ENCODE measurements at regions not wholly inside any gene's neighbourhood (a gene's known extent, or its start where the extent isn't known, plus 50 kb on each side); places are given as distances from the start of the nearest gene placed in this dataset.

DNA sequence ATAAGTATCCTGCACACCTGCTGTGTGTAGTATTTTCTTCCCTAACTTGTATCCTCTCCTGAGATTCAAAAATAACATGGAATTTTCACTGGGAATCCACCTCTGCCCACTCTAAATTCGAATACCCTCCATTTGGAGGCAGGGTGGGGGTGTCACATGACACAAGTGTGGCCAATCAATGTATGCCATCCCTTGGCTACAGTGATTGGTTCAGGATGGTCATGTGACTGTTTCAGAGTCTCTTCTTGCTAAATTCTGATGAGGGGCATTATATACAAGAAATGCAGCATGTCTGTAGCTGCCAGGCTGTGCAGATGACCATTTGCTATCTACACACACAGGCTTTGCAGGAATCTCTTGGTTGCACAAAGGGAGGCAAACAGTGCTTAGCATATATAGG, 86.8 kb upstream of the TMEM132C start:
- H3K4me3 ChIP-seq: no peak overlapping the region
- no peak for DNase-seq (ENCODE audit: low read depth in 1 of 2, low spot score in 1 of 2)

GRCh38 chr12:128190052-128190451, 76.9 kb upstream of the TMEM132C start:
- Histone ChIP-seq H3K9me3 (ENCODE audit: low read depth) (no peaks in the 10 kb centered on the region), H3K4me3 (no peak overlapping the region), H3K27me3 (no peaks in the 10 kb centered on the region), H3K4me1 (ENCODE audit: low read depth) (no peaks in the 10 kb centered on the region), H3K27ac (no peak overlapping the region), H3K36me3 (no peaks in the 10 kb centered on the region)
- TF ChIP-seq, protein P1, sequence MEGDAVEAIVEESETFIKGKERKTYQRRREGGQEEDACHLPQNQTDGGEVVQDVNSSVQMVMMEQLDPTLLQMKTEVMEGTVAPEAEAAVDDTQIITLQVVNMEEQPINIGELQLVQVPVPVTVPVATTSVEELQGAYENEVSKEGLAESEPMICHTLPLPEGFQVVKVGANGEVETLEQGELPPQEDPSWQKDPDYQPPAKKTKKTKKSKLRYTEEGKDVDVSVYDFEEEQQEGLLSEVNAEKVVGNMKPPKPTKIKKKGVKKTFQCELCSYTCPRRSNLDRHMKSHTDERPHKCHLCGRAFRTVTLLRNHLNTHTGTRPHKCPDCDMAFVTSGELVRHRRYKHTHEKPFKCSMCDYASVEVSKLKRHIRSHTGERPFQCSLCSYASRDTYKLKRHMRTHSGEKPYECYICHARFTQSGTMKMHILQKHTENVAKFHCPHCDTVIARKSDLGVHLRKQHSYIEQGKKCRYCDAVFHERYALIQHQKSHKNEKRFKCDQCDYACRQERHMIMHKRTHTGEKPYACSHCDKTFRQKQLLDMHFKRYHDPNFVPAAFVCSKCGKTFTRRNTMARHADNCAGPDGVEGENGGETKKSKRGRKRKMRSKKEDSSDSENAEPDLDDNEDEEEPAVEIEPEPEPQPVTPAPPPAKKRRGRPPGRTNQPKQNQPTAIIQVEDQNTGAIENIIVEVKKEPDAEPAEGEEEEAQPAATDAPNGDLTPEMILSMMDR (IDR thresholded peaks at IDR 0.05; ENCODE audit: low read depth, low read length): no peak
- no peak for DNase-seq (ENCODE audit: low read depth in 1 of 2, low spot score in 1 of 2)

More for the DNA sequence above, 86.8 kb upstream of the TMEM132C start:
- TF ChIP-seq, protein P1 (IDR thresholded peaks at IDR 0.05; ENCODE audit: low read depth, low read length): no peak
- Histone ChIP-seq H3K9me3 (ENCODE audit: low read depth) (no peaks in the 10 kb centered on the region), H3K4me1 (ENCODE audit: low read depth) (no peaks in the 10 kb centered on the region), H3K36me3 (no peaks in the 10 kb centered on the region), H3K27me3 (no peaks in the 10 kb centered on the region), H3K27ac (no peak overlapping the region)

DNA sequence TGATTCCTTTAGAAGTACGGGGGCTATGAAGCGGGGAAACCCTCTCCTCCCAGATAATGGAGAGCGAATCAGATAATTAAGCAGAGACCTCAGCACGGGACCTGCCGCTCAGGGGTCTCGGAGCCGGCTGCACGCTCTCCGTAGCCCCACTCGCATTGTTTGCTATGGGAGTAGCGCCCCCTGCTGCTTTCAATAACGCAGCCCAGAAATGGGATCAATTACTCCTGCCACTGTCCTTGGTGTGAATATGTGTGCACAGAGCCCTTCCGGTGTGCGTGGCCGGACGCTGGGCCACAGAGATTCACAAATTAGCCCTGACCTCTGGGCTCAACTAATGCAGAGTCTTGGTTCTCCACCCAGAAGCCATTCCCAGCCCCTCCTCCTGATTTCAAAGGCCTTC, 76.4 kb upstream of the TMEM132C start:
- no peaks in the 10 kb centered on the region for H3K36me3 ChIP-seq
- H3K27me3 ChIP-seq: no peaks in the 10 kb centered on the region
- H3K4me1 ChIP-seq (ENCODE audit: low read depth): no peaks in the 10 kb centered on the region
- H3K4me3 ChIP-seq: no peak overlapping the region
- TF ChIP-seq, protein P1 (IDR thresholded peaks at IDR 0.05; ENCODE audit: low read depth, low read length): no peak
- DNase-seq (ENCODE audit: low read depth in 1 of 2, low spot score in 1 of 2): peak in 1 of 2 donors; percentile 65
- no peak overlapping the region for H3K27ac ChIP-seq
- H3K9me3 ChIP-seq (ENCODE audit: low read depth): no peaks in the 10 kb centered on the region

GRCh38 chr12:128191380-128191779, 75.6 kb upstream of the TMEM132C start:
- DNase-seq (ENCODE audit: low read depth in 1 of 2, low spot score in 1 of 2): no peak
- H3K4me3 ChIP-seq: no peak overlapping the region
- TF ChIP-seq, protein P1 (IDR thresholded peaks at IDR 0.05; ENCODE audit: low read depth, low read length): no peak

DNA sequence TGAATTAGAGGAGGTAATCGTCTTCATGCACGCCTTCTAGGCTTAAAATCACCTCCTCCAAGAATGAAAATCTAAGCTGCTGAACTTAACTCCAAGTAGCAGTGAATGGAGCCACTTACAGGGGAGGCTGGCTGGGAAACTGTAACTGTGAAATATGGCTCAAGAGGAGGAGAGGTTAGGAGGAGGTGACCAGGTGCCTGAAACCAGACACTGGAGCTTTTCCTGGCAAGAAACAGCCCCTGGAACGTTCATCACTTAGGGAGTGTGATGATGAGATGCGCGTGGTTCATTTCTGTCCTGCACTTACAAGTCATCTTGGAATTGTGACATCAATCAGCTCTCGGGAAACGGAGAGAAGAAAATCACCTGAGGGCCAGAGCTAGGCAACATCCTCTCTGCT, 62.3 kb upstream of the TMEM132C start:
- Histone ChIP-seq H3K4me1 (ENCODE audit: low read depth) (no peaks in the 10 kb centered on the region), H3K9me3 (ENCODE audit: low read depth) (no peaks in the 10 kb centered on the region), H3K27me3 (no peaks in the 10 kb centered on the region), H3K27ac (no peak overlapping the region), H3K4me3 (no peak overlapping the region), H3K36me3 (no peaks in the 10 kb centered on the region)
- no peak for DNase-seq (ENCODE audit: low read depth in 1 of 2, low spot score in 1 of 2)
- TF ChIP-seq, protein P1 (IDR thresholded peaks at IDR 0.05; ENCODE audit: low read depth, low read length): no peak

More at GRCh38 chr12:128191380-128191779, 75.6 kb upstream of the TMEM132C start:
- Histone ChIP-seq H3K4me1 (ENCODE audit: low read depth) (no peaks in the 10 kb centered on the region), H3K36me3 (no peaks in the 10 kb centered on the region), H3K27ac (no peak overlapping the region), H3K9me3 (ENCODE audit: low read depth) (no peaks in the 10 kb centered on the region), H3K27me3 (no peaks in the 10 kb centered on the region)

DNA sequence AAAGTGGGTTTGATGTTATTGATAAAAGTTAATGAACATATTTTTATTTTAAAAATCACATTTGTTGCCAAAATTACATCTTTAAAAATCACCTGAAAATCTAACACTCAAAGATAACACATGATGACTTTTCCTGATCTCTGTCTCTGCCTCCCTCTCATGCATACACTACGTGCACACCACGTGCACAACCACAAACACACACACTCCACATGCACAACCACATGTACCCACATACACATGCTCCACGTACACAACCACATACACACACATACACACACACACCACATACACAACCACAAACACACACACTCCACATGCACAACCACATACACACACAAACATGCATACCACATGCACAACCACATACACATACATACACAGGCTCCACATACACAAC, 61.8 kb upstream of the TMEM132C start:
- no peak for DNase-seq (ENCODE audit: low read depth in 1 of 2, low spot score in 1 of 2)
- Histone ChIP-seq H3K9me3 (ENCODE audit: low read depth) (no peaks in the 10 kb centered on the region), H3K4me1 (ENCODE audit: low read depth) (no peaks in the 10 kb centered on the region), H3K27ac (no peak overlapping the region), H3K27me3 (no peaks in the 10 kb centered on the region), H3K4me3 (no peak overlapping the region), H3K36me3 (no peaks in the 10 kb centered on the region)
- TF ChIP-seq, protein P1 (IDR thresholded peaks at IDR 0.05; ENCODE audit: low read depth, low read length): no peak
